Choroid plexus epithelial cell (primary cell): ENCODE measurements at regions not wholly inside any gene's neighbourhood (a gene's known extent, or its start where the extent isn't known, plus 50 kb on each side); places are given as distances from the start of the nearest gene placed in this dataset.

Source experiments
- DNase-seq: peaks from one replicate; pipeline ENCODE4 v3.0.0-alpha.2; 2010; ENCODE audit warnings: low read depth
- H3K4me3 ChIP-seq: 2 replicates; pipeline ENCODE4 v1.5.1; 2011; ENCODE audit warnings: low read depth, mild to moderate bottlenecking, control low read depth, low read length, moderate library complexity
- TF ChIP-seq, protein P1 (sequence below): conservative IDR thresholded peaks from 2 replicates; pipeline ENCODE4 v1.5.1; 2011; ENCODE audit warnings: low read depth, mild to moderate bottlenecking, control low read depth, inconsistent platforms, low read length, moderate library complexity

DNA sequence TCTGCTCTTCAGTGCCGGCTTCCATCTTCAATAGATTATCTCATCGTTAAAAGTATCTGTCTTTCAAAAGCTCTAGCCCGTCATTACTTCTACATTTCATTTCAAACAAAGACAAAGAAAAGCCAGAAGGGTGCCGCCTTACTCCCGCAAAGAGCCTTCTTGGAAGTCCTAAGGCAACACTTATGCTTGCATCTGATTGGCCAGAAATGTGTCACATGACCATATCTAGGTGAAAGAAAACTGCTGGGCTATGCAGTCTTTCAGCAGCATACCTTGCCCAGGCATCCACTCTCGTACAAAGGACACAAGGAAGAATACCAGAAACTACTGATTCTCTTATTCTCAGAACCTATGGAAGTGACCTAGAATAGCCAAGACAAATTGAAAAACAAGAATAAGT is 217.1 kb upstream of the SLC35G4 start:
- H3K4me3 ChIP-seq: no peak overlapping the region
- peak; percentile 30 for DNase-seq
- TF ChIP-seq, protein P1, sequence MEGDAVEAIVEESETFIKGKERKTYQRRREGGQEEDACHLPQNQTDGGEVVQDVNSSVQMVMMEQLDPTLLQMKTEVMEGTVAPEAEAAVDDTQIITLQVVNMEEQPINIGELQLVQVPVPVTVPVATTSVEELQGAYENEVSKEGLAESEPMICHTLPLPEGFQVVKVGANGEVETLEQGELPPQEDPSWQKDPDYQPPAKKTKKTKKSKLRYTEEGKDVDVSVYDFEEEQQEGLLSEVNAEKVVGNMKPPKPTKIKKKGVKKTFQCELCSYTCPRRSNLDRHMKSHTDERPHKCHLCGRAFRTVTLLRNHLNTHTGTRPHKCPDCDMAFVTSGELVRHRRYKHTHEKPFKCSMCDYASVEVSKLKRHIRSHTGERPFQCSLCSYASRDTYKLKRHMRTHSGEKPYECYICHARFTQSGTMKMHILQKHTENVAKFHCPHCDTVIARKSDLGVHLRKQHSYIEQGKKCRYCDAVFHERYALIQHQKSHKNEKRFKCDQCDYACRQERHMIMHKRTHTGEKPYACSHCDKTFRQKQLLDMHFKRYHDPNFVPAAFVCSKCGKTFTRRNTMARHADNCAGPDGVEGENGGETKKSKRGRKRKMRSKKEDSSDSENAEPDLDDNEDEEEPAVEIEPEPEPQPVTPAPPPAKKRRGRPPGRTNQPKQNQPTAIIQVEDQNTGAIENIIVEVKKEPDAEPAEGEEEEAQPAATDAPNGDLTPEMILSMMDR: no peak

DNA sequence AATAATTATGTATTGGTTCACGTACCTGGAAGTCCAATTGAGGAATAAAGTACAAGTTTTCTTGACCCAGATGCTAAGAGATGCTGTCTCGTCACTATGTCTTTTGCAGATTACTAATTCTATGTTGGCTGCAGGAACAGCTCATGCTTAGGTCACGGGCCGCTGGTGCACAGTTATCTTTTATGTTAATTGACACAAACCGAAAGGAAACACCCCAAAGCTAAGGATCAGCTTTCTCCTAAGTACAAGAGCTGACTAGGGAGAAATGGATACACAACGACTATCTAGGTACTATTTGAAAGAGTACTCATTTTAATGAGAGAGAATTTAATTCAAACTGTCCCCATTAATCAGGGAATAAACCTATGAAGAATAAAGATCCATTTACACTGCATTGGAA is 217.7 kb upstream of the SLC35G4 start:
- TF ChIP-seq, protein P1: no peak
- H3K4me3 ChIP-seq: no peak overlapping the region
- DNase-seq: no peak

DNA sequence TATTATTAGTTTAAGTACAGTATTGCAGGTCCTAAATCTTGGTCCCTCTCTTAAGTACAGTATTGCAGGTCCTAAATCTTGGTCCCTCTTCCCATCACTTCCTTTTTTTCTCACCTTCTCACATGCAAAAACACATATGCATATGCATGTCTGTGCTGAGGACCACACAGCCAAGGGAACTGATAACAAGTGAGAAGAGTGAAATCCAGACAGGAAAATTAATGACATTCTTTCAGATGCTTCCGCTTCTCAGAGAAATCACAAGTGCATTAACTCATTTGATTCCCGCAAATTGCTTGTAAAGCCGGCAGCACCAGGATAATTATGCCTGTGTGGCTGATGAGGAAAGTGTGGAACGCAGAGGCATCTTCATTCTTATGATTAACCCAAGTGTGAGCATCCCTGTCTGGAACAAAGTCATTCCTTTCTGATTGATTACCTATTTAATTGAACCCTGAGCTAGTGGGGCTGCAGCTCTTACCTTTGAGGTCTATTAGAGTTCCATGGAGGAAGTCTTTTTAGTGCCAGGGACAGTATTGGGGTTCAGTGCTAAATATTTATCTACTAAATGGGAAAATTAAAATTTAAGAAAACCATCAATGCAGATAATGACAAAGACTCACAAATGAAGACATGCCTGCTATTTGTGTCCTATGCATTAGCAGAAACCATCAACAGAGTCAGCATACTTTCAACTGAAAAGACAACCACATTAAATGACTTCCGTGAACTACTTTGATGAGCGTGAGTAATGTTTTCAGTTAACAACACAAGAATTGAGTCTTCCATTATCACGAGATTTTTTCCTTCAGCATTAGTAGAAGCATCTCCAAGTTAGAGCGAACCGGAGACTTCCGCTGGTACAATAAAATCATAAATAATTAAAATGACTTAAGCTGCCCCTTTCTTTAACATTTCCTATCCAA is 220.4 kb upstream of the SLC35G4 start:
- no peak overlapping the region for H3K4me3 ChIP-seq
- DNase-seq: no peak
- TF ChIP-seq, protein P1: no peak

DNA sequence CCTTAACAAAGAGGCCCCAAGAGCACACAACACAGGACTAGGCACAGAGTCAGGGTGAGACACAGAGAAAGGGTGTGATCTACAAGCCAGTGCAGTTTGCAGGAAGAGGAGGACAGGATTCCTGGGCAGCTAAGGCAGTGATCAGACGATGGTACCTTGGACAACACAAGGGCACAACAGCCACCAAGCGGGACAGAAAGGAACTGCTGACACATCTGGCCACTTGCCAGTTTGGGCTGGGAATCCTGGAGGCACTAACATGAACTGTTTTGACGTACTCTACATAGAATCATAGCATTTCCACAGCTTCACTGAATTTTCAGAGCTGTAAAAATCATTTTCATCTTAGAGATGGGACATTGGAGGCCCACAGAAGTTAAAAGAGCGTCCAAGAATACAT is 221.5 kb upstream of the SLC35G4 start:
- peak; percentile 63 for DNase-seq
- TF ChIP-seq, protein P1: peak; percentile 42
- no peak overlapping the region for H3K4me3 ChIP-seq

DNA sequence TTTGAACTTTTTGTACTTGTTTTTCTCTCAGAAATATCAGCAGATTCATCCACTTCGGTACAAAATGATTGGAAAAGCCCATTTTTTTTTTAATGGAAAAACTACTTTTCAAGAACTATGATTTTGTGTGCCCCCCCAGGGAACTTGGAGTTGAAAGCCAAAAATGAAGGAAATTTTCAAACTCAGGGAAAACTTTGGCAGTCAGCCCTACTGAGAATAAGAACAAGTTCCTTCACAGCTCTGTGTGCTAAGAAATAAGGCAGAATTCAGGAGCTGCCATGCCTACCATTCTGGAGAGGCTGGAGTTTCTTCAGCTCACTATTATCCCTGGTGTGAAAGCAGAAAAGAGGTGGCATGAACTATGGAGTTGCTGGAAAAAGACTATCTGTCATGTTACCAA is 226.0 kb upstream of the SLC35G4 start:
- TF ChIP-seq, protein P1: no peak
- no peak overlapping the region for H3K4me3 ChIP-seq
- DNase-seq: no peak

DNA sequence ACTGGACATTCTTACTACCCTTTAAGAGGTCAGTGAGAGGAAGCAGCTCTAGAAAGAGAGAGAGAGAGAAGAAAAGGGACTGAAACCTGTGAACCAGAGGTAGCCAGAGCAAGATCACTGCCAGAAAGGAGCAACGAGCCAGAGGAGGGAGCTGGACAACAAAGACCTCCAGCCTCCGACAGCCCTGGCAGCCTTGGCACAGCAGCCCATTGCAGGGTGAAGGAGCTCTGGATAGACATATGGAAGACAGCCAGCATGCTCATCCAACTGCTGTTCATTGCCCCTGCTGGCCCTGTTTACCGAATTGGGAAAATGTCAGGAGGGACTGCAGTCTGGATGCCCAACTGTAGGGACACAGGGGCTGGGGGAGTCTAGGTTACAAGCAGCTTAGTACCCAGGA is 228.4 kb upstream of the SLC35G4 start:
- DNase-seq: no peak
- TF ChIP-seq, protein P1: no peak
- H3K4me3 ChIP-seq: no peak overlapping the region

DNA sequence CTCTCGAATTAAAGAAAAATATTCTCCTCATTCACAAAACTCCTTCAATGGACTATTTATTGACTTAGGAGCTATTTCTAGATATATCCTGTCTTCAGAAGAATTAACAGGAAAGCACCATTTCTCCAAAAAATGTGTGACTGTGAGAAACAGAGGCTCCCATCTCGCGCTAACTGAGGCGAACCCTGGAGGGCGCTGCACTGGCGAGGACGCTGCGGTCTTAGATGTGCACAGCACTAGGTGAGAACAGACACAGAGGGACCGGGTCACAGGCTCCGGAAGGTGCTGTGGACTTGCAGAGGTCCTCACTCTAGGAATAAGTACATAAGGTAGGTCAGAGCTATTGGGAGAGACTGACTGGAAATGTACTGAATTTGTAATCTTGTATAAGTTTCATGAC is 229.7 kb upstream of the SLC35G4 start:
- no peak overlapping the region for H3K4me3 ChIP-seq
- TF ChIP-seq, protein P1: peak; percentile 13
- no peak for DNase-seq
